PC-9 (cell line): ENCODE measurements at regions not wholly inside any gene's neighbourhood (a gene's known extent, or its start where the extent isn't known, plus 50 kb on each side); places are given as distances from the start of the nearest gene placed in this dataset.

Experiments used
- BruUV-seq: library from RNA; stranded (reverse); fragments of 400-500 nt; replicated peaks from 2 replicates; lab custom pipeline; 2021; lab: Mats Ljungman, UMichigan
- CTCF ChIA-PET: fragments of 300-600 bp; sonication (Branson Sonifier 250); formaldehyde crosslinking; loops from one replicate; lab custom pipeline; 2022; ENCODE audit warnings: antibody characterized with exemption; lab: Charles Lee
- POLR2A ChIA-PET: fragments of 300-600 bp; sonication (Branson Sonifier 250); formaldehyde crosslinking; loops from one replicate; lab custom pipeline; 2022; ENCODE audit warnings: antibody characterized with exemption; ENCODE audit not compliant: unreplicated experiment; lab: Charles Lee
- DNase-seq, 2 experiments: peaks; one replicate each; pipeline versions ENCODE4 v3.0.0 to v3.0.0-alpha.2; 2015 to 2022; ENCODE audit warnings: mixed read lengths in 1 of 2
- H2AFZ ChIP-seq: fragments of 200-600 bp; sonication (generic); 2 replicates; pipeline ENCODE4 v1.8.1; 2017; ENCODE audit warnings: antibody characterized with exemption
- H3F3A ChIP-seq: fragments of 200-600 bp; sonication (generic); 2 replicates; pipeline ENCODE4 v1.8.1; 2017; ENCODE audit warnings: antibody characterized with exemption, mild to moderate bottlenecking, low read depth; ENCODE audit not compliant: insufficient read depth
- H3K27ac ChIP-seq: fragments of 200-600 bp; sonication (generic); 2 replicates; pipeline ENCODE4 v1.6.1; 2016; ENCODE audit warnings: mixed run types
- H3K27me3 ChIP-seq: fragments of 200-600 bp; sonication (generic); 2 replicates; pipeline ENCODE4 v1.6.1; 2016; ENCODE audit warnings: low read depth, mixed run types; ENCODE audit not compliant: insufficient read depth
- H3K36me3 ChIP-seq: fragments of 200-600 bp; sonication (generic); 2 replicates; pipeline ENCODE4 v1.6.1; 2016; ENCODE audit warnings: low read depth, mixed run types
- H3K4me1 ChIP-seq: fragments of 200-600 bp; sonication (generic); replicated peaks from 2 replicates; pipeline ENCODE4 v1.6.1; 2016; ENCODE audit warnings: mixed run types; ENCODE audit not compliant: insufficient read depth
- H3K4me2 ChIP-seq: fragments of 200-600 bp; sonication (generic); 2 replicates; pipeline ENCODE4 v1.6.1; 2017; ENCODE audit warnings: mixed run types
- H3K4me3 ChIP-seq: fragments of 200-600 bp; sonication (generic); 2 replicates; pipeline ENCODE4 v1.6.1; 2016; ENCODE audit warnings: mixed run types
- H3K79me2 ChIP-seq: fragments of 200-600 bp; sonication (generic); 2 replicates; pipeline ENCODE4 v1.6.1; 2017; ENCODE audit warnings: low read depth, mixed run types
- H3K9me2 ChIP-seq: fragments of 200-600 bp; sonication (generic); 2 replicates; pipeline ENCODE4 v1.8.1; 2017; ENCODE audit warnings: mild to moderate bottlenecking; ENCODE audit not compliant: insufficient read depth
- H3K9me3 ChIP-seq: fragments of 200-600 bp; sonication (generic); 2 replicates; pipeline ENCODE4 v1.8.1; 2016; ENCODE audit warnings: low read depth; ENCODE audit not compliant: insufficient read depth
- H4K20me1 ChIP-seq: fragments of 200-600 bp; sonication (generic); 2 replicates; pipeline ENCODE4 v1.8.1; 2017; ENCODE audit not compliant: insufficient read depth
- CTCF ChIP-seq: fragments of 200-600 bp; sonication (generic); conservative IDR thresholded peaks from 2 replicates; pipeline ENCODE4 v1.6.1; 2017; ENCODE audit warnings: mixed run types, antibody characterized with exemption, mild to moderate bottlenecking, moderate library complexity
- EZH2 ChIP-seq: fragments of 200-600 bp; sonication (generic); IDR thresholded peaks from 2 replicates; pipeline ENCODE4 v1.8.0; 2017; ENCODE audit warnings: antibody characterized with exemption, low read depth
- intact Hi-C: fragments of 100-400 bp; cut with micrococcal nuclease; formaldehyde crosslinking; loops from one replicate; pipeline ENCODE4 v1.10.0; 2022; ENCODE audit not compliant: unreplicated experiment

- no peaks in the 10 kb centered on the region for H4K20me1 ChIP-seq
- H3K4me2 ChIP-seq, result no peak overlapping the region
- H3K27me3 ChIP-seq, result peaks cover 15% of the 10 kb centered on the region
- H3K4me1 ChIP-seq, result no peaks in the 10 kb centered on the region
- H3K9me3 ChIP-seq, result no peaks in the 10 kb centered on the region
- no peaks in the 10 kb centered on the region for H3K9me2 ChIP-seq
- ChIA-PET CTCF (no interaction called here), POLR2A (no interaction called here)
- no peaks in the 10 kb centered on the region for H3F3A ChIP-seq
- TF ChIP-seq CTCF, result no peak
- TF ChIP-seq EZH2, result no peak
- no peaks in the 10 kb centered on the region for H3K79me2 ChIP-seq
- DNase-seq, result no peak
- BruUV-seq, result no TSS peak
- no peak overlapping the region for H3K4me3 ChIP-seq
- H3K27ac ChIP-seq, result no peak overlapping the region
- H3K36me3 ChIP-seq, result no peaks in the 10 kb centered on the region
- intact Hi-C loops, result no loop called here
- no peak overlapping the region for H2AFZ ChIP-seq
Measured at GRCh38 chr19:34588846-34589245, 88.1 kb downstream of the SCGB2B2 start.

- no peaks in the 10 kb centered on the region for H3K9me3 ChIP-seq
- no peak overlapping the region for H3K27ac ChIP-seq
- no peaks in the 10 kb centered on the region for H3K4me1 ChIP-seq
- H3K27me3 ChIP-seq, result peaks cover 15% of the 10 kb centered on the region
- no peak overlapping the region for H2AFZ ChIP-seq
- ChIA-PET CTCF (no interaction called here), POLR2A (no interaction called here)
- no peak overlapping the region for H3K4me2 ChIP-seq
- no peaks in the 10 kb centered on the region for H4K20me1 ChIP-seq
- no peaks in the 10 kb centered on the region for H3K9me2 ChIP-seq
- no peaks in the 10 kb centered on the region for H3K36me3 ChIP-seq
- DNase-seq, result peak in 1 of 2 experiments; percentile 41
- BruUV-seq, result no TSS peak
- H3F3A ChIP-seq, result no peaks in the 10 kb centered on the region
- H3K79me2 ChIP-seq, result no peaks in the 10 kb centered on the region
- no peak for TF ChIP-seq CTCF
- intact Hi-C loops, result no loop called here
- H3K4me3 ChIP-seq, result no peak overlapping the region
Measured at GRCh38 chr19:34588249-34588648, 88.7 kb downstream of the SCGB2B2 start.

GRCh38 chr19:34580408-34580807 is 96.6 kb downstream of the SCGB2B2 start:
- Histone ChIP-seq H3F3A (no peaks in the 10 kb centered on the region), H3K36me3 (no peaks in the 10 kb centered on the region), H3K79me2 (no peaks in the 10 kb centered on the region), H3K4me1 (no peaks in the 10 kb centered on the region), H4K20me1 (no peaks in the 10 kb centered on the region), H3K9me3 (no peaks in the 10 kb centered on the region), H3K4me2 (no peak overlapping the region), H3K9me2 (no peaks in the 10 kb centered on the region), H3K4me3 (no peak overlapping the region), H3K27ac (no peak overlapping the region), H3K27me3 (peaks cover 11% of the 10 kb centered on the region), H2AFZ (no peak overlapping the region)
- ChIA-PET POLR2A (no interaction called here), CTCF (no interaction called here)
- BruUV-seq, result no TSS peak
- TF ChIP-seq CTCF, result no peak
- no peak for TF ChIP-seq EZH2
- intact Hi-C loops, result no loop called here
- no peak for DNase-seq
